ENCODE measurements at regions not wholly inside any gene's neighbourhood (a gene's known extent, or its start where the extent isn't known, plus 50 kb on each side); places are given as distances from the start of the nearest gene placed in this dataset.

GRCh38 chr5:155620821-155621410, 607.4 kb downstream of the KIF4B start:
- no peak for ATAC-seq

DNA sequence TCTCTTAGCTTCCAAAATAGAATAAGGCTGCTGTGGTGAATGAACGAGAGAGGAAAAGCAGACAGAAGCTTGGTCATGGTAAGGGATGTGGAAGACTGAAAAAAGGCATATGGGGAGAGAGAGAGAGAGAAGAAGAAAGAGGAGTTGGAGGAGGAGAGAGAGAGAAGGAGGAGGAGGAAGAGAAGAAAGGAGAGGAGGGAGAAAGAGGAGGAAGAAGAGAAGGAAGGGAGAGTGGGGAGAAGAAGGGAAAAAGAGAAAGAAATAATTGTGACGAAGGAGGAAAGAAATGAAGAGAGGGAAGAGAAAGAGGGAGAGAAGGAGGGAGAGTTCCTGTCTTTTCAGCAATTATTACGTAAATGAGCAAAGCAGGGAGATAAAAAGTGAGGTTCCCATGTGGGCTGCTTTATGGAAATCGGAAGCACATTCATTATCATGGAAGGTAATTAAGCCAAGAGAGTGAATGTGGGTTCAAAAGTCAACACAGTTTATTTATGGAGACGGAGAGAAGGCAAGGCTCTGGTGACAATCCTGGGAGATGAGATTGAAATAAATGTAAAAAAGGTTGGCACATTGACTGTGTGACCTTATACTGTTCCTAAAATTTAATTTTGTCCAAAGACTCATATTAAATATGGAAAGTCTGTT, 611.2 kb downstream of the KIF4B start:
- no peak for TF ChIP-seq CSRNP3 (CRISPR knock-in tag; IDR thresholded peaks at IDR 0.05)
- TF ChIP-seq, protein P1, sequence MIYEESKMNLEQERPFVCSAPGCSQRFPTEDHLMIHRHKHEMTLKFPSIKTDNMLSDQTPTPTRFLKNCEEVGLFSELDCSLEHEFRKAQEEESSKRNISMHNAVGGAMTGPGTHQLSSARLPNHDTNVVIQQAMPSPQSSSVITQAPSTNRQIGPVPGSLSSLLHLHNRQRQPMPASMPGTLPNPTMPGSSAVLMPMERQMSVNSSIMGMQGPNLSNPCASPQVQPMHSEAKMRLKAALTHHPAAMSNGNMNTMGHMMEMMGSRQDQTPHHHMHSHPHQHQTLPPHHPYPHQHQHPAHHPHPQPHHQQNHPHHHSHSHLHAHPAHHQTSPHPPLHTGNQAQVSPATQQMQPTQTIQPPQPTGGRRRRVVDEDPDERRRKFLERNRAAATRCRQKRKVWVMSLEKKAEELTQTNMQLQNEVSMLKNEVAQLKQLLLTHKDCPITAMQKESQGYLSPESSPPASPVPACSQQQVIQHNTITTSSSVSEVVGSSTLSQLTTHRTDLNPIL (CRISPR knock-in tag; IDR thresholded peaks at IDR 0.05; ENCODE audit: low read depth): no peak
- no peak for TF ChIP-seq SNAI2 (CRISPR knock-in tag; IDR thresholded peaks at IDR 0.05)
- TF ChIP-seq, protein P2, sequence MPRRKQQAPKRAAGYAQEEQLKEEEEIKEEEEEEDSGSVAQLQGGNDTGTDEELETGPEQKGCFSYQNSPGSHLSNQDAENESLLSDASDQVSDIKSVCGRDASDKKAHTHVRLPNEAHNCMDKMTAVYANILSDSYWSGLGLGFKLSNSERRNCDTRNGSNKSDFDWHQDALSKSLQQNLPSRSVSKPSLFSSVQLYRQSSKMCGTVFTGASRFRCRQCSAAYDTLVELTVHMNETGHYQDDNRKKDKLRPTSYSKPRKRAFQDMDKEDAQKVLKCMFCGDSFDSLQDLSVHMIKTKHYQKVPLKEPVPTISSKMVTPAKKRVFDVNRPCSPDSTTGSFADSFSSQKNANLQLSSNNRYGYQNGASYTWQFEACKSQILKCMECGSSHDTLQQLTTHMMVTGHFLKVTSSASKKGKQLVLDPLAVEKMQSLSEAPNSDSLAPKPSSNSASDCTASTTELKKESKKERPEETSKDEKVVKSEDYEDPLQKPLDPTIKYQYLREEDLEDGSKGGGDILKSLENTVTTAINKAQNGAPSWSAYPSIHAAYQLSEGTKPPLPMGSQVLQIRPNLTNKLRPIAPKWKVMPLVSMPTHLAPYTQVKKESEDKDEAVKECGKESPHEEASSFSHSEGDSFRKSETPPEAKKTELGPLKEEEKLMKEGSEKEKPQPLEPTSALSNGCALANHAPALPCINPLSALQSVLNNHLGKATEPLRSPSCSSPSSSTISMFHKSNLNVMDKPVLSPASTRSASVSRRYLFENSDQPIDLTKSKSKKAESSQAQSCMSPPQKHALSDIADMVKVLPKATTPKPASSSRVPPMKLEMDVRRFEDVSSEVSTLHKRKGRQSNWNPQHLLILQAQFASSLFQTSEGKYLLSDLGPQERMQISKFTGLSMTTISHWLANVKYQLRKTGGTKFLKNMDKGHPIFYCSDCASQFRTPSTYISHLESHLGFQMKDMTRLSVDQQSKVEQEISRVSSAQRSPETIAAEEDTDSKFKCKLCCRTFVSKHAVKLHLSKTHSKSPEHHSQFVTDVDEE (CRISPR knock-in tag; IDR thresholded peaks at IDR 0.05): no peak
- no peak for TF ChIP-seq PPARA (CRISPR knock-in tag; IDR thresholded peaks at IDR 0.05; ENCODE audit: borderline replicate concordance)
- TF ChIP-seq OSR1 (CRISPR knock-in tag; IDR thresholded peaks at IDR 0.05): no peak
- no peak for TF ChIP-seq ZC3H10 (CRISPR knock-in tag; IDR thresholded peaks at IDR 0.05)
- TF ChIP-seq CSDC2 (CRISPR knock-in tag; IDR thresholded peaks at IDR 0.05): no peak
- ATAC-seq: no peak

More at GRCh38 chr5:155620821-155621410, 607.4 kb downstream of the KIF4B start:
- TF ChIP-seq OSR1 (CRISPR knock-in tag; IDR thresholded peaks at IDR 0.05) (no peak), ZNF565 (CRISPR knock-in tag; conservative IDR thresholded peaks at IDR 0.05; ENCODE audit: low read depth) (no peak), ARNTL (CRISPR knock-in tag; IDR thresholded peaks at IDR 0.05; ENCODE audit: borderline replicate concordance, low read depth) (no peak), SNAI2 (CRISPR knock-in tag; IDR thresholded peaks at IDR 0.05) (no peak), CSRNP3 (CRISPR knock-in tag; IDR thresholded peaks at IDR 0.05) (no peak), RARB (CRISPR knock-in tag; IDR thresholded peaks at IDR 0.05) (no peak)

DNA sequence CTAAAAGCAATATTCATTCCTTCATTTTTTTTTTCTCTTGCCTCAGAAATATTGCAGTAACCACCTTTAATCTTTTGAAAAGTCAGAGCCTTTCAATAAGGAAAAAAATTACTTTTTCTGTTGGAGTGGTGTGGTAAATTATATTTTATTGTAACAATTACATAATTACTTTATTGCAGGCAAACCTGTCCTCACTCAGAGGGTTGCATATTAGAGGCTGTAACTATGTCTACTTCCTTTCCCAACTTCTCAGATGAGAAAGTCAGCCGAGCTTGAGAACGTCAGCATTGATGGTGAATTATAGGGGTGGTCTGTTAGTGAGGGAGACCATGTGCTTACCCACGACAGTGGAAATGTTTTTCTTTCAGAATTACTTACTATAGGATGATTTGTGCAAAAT, 611.8 kb downstream of the KIF4B start:
- ATAC-seq: no peak

More for the DNA sequence above, 611.8 kb downstream of the KIF4B start:
- no peak for TF ChIP-seq OSR1 (CRISPR knock-in tag; IDR thresholded peaks at IDR 0.05)
- TF ChIP-seq GLIS3 (CRISPR knock-in tag; IDR thresholded peaks at IDR 0.05): no peak
- TF ChIP-seq, protein P1 (CRISPR knock-in tag; IDR thresholded peaks at IDR 0.05; ENCODE audit: low read depth): no peak
- no peak for TF ChIP-seq ISL1 (CRISPR knock-in tag; IDR thresholded peaks at IDR 0.05)
- TF ChIP-seq CSRNP3 (CRISPR knock-in tag; IDR thresholded peaks at IDR 0.05): no peak
- no peak for TF ChIP-seq ZFP30 (CRISPR knock-in tag; IDR thresholded peaks at IDR 0.05)
- TF ChIP-seq BACH2 (CRISPR knock-in tag; IDR thresholded peaks at IDR 0.05; ENCODE audit: borderline replicate concordance): no peak
- no peak for TF ChIP-seq PPARA (CRISPR knock-in tag; IDR thresholded peaks at IDR 0.05; ENCODE audit: borderline replicate concordance)
- no peak for TF ChIP-seq TOX (CRISPR knock-in tag; IDR thresholded peaks at IDR 0.05; ENCODE audit: borderline replicate concordance)

All from SK-N-SH treated with all-trans-retinoic acid at 6 μM for 48 hours (cell line).